Fibroblast of pulmonary artery (primary cell): ENCODE measurements at regions not wholly inside any gene's neighbourhood (a gene's known extent, or its start where the extent isn't known, plus 50 kb on each side); places are given as distances from the start of the nearest gene placed in this dataset.

Experiments used
- DNase-seq: peaks from one replicate; pipeline ENCODE4 v3.0.0-alpha.2; 2010; ENCODE audit warnings: low read depth
- H3K4me3 ChIP-seq: replicated peaks from 2 replicates; pipeline ENCODE4 v1.5.1; 2011; ENCODE audit warnings: low read depth, mild to moderate bottlenecking, control low read depth, low read length, moderate library complexity
- CTCF ChIP-seq: IDR thresholded peaks from 2 replicates; pipeline ENCODE4 v1.5.1; 2011; ENCODE audit warnings: mild to moderate bottlenecking, control low read depth, low read length, inconsistent platforms; ENCODE audit errors: missing control alignments

GRCh38 chr2:215622837-215623236 is 187.0 kb upstream of the FN1 start:
- TF ChIP-seq CTCF, result no peak
- H3K4me3 ChIP-seq, result no peak overlapping the region
- no peak for DNase-seq

GRCh38 chr2:215621381-215621780 is 185.5 kb upstream of the FN1 start:
- DNase-seq, result no peak
- no peak overlapping the region for H3K4me3 ChIP-seq
- no peak for TF ChIP-seq CTCF

GRCh38 chr2:215620528-215620927 is 184.7 kb upstream of the FN1 start:
- H3K4me3 ChIP-seq, result no peak overlapping the region
- DNase-seq, result no peak
- no peak for TF ChIP-seq CTCF

- H3K4me3 ChIP-seq, result no peak overlapping the region
- no peak for TF ChIP-seq CTCF
- DNase-seq, result no peak
Measured at GRCh38 chr2:215619989-215620388, 184.1 kb upstream of the FN1 start.

- no peak overlapping the region for H3K4me3 ChIP-seq
- TF ChIP-seq CTCF, result no peak
- DNase-seq, result peak; percentile 88
Measured at GRCh38 chr2:215619022-215619958, 183.4 kb upstream of the FN1 start.

GRCh38 chr2:215618145-215618544 is 182.3 kb upstream of the FN1 start:
- DNase-seq, result no peak
- no peak overlapping the region for H3K4me3 ChIP-seq
- TF ChIP-seq CTCF, result no peak
